WTC11 (cell line): ENCODE measurements at regions not wholly inside any gene's neighbourhood (a gene's known extent, or its start where the extent isn't known, plus 50 kb on each side); places are given as distances from the start of the nearest gene placed in this dataset.

Experiments used
- CREB1 ChIP-seq: sonication (generic); formaldehyde crosslinking; IDR thresholded peaks from 2 replicates; pipeline ENCODE4 v1.8.0; 2023; ENCODE audit warnings: mild to moderate bottlenecking, missing genetic modification reagents
- ELF4 ChIP-seq: sonication (generic); formaldehyde crosslinking; IDR thresholded peaks from 2 replicates; pipeline ENCODE4 v1.8.1; 2022; ENCODE audit warnings: low read depth, mild to moderate bottlenecking, moderate library complexity, missing genetic modification reagents
- FOXP1 ChIP-seq: sonication (generic); formaldehyde crosslinking; IDR thresholded peaks from 2 replicates; pipeline ENCODE4 v1.8.0; 2022; ENCODE audit warnings: missing genetic modification reagents, mild to moderate bottlenecking, moderate library complexity, borderline replicate concordance
- IRF1 ChIP-seq: sonication (generic); formaldehyde crosslinking; IDR thresholded peaks from 2 replicates; pipeline ENCODE4 v1.8.0; 2023; ENCODE audit warnings: missing genetic modification reagents
- RELA ChIP-seq: sonication (generic); formaldehyde crosslinking; IDR thresholded peaks from 2 replicates; pipeline ENCODE4 v1.8.1; 2022; ENCODE audit warnings: missing genetic modification reagents, mild to moderate bottlenecking, borderline replicate concordance
- SP1 ChIP-seq: sonication (generic); formaldehyde crosslinking; conservative IDR thresholded peaks from 2 replicates; pipeline ENCODE4 v1.8.1; 2022; ENCODE audit warnings: missing genetic modification reagents
- TEAD4 ChIP-seq: sonication (generic); formaldehyde crosslinking; IDR thresholded peaks from 2 replicates; pipeline ENCODE4 v1.8.0; 2022; ENCODE audit warnings: mild to moderate bottlenecking, missing genetic modification reagents
- ZNF121 ChIP-seq: sonication (generic); formaldehyde crosslinking; IDR thresholded peaks from 2 replicates; pipeline ENCODE4 v1.8.0; 2023; ENCODE audit warnings: missing genetic modification reagents
- TF ChIP-seq, protein P1 (sequence below): fragments of 200-600 bp; IDR thresholded peaks from 2 replicates; pipeline ENCODE4 v1.8.0; 2022; ENCODE audit warnings: antibody characterized with exemption
- TF ChIP-seq, protein P2 (sequence below): sonication (generic); formaldehyde crosslinking; conservative IDR thresholded peaks from 2 replicates; pipeline ENCODE4 v1.8.1; 2022; ENCODE audit warnings: mild to moderate bottlenecking, missing genetic modification reagents
- TF ChIP-seq, protein P3 (sequence below): sonication (generic); formaldehyde crosslinking; IDR thresholded peaks from 2 replicates; pipeline ENCODE4 v1.8.0; 2022; ENCODE audit warnings: mild to moderate bottlenecking, missing genetic modification reagents
- TF ChIP-seq, protein P4 (sequence below): fragments of 250-450 bp; sonication (Bioruptor Pico); conservative IDR thresholded peaks from 2 replicates; pipeline ENCODE4 v1.9.0; 2021; ENCODE audit warnings: mild to moderate bottlenecking

GRCh38 chr13:105016266-105016665, 1519.2 kb downstream of the EFNB2 start:
- TF ChIP-seq, protein P1, sequence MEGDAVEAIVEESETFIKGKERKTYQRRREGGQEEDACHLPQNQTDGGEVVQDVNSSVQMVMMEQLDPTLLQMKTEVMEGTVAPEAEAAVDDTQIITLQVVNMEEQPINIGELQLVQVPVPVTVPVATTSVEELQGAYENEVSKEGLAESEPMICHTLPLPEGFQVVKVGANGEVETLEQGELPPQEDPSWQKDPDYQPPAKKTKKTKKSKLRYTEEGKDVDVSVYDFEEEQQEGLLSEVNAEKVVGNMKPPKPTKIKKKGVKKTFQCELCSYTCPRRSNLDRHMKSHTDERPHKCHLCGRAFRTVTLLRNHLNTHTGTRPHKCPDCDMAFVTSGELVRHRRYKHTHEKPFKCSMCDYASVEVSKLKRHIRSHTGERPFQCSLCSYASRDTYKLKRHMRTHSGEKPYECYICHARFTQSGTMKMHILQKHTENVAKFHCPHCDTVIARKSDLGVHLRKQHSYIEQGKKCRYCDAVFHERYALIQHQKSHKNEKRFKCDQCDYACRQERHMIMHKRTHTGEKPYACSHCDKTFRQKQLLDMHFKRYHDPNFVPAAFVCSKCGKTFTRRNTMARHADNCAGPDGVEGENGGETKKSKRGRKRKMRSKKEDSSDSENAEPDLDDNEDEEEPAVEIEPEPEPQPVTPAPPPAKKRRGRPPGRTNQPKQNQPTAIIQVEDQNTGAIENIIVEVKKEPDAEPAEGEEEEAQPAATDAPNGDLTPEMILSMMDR = no peak
- TF ChIP-seq ZNF121 (CRISPR knock-in tag) (no peak), IRF1 (CRISPR knock-in tag) (no peak), TEAD4 (CRISPR knock-in tag) (no peak), SP1 (CRISPR knock-in tag) (no peak), RELA (CRISPR knock-in tag) (no peak), ELF4 (CRISPR knock-in tag) (no peak), CREB1 (no peak), FOXP1 (CRISPR knock-in tag) (no peak)
- TF ChIP-seq, protein P2, sequence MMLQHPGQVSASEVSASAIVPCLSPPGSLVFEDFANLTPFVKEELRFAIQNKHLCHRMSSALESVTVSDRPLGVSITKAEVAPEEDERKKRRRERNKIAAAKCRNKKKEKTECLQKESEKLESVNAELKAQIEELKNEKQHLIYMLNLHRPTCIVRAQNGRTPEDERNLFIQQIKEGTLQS (CRISPR knock-in tag) = no peak
- TF ChIP-seq, protein P3, sequence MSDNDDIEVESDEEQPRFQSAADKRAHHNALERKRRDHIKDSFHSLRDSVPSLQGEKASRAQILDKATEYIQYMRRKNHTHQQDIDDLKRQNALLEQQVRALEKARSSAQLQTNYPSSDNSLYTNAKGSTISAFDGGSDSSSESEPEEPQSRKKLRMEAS (CRISPR knock-in tag) = no peak
- TF ChIP-seq, protein P4, sequence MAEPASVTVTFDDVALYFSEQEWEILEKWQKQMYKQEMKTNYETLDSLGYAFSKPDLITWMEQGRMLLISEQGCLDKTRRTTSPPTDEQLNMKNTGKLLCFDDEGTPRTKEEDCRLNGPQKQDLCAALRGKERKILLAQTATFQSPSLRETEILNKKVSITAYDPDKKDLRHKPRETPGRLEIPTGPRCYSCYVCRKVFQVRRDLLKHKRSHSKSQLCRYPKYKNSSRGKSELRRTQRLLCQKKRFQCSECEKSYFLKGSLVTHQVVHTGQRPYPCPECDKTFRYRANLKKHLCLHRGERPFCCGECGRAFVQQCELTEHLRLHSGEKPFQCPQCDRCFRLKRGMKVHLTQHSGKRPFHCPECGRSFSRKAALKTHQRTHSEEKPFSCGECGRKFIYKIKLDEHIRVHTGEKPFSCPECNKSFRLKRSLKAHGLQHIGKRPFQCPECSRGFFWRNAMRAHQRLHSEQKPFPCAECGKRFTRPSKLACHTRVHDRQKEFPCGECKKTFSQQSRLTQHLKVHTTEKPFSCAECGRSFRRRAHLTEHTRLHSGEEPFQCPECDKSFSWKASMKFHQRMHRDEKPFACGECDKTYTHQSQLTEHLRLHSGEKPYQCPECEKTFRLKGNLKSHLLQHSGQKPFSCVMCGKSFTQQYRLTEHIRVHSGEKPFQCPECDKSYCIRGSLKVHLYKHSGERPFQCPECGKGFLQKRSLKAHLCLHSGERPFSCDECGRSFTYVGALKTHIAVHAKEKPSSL (CRISPR knock-in tag) = no peak
